ENCODE measurements at regions not wholly inside any gene's neighbourhood (a gene's known extent, or its start where the extent isn't known, plus 50 kb on each side); places are given as distances from the start of the nearest gene placed in this dataset.
"Not testable (repeated sequence)": the region's sequence is repeated elsewhere in the genome, so short reads cannot be mapped to it uniquely, and the experiment has no call there.

DNA sequence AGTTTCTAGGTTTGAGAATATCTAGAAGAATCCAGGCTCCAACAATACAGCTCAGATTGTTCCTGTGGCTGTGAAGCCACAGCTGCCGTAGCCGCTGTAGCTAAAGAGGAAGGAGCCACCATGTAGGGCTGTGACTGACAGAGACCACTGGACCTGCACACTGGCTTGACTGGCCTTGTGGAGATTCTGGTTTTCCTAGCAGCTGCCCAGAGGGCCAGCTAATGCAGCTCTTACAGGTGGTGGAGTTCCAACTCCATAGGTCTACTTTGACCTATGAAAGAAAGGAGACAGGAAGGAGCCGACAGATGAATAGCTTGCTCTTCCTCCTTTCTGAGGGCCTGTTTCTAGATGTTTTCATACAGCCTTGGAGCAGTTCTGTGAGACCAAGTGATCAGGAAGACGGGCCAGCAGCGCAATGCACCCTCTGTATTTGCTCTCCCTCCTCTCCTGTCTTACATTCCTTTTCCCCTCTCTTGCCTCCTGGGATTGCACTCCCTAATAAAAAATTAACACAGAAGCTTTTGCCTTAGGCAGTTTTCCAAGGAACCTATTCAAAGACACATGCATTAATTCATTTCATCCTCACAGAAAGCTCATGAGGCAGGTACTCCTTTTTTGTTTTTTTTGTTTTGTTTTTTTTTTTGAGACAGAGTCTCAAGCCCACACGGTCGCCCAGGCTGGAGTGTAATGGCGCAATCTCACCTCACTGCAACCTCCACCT, 51.8 kb upstream of the MYB start:
- no peak for DNase-seq

GRCh38 chr6:135128268-135128914, 52.7 kb upstream of the MYB start:
- DNase-seq = peak; percentile 32 to 41

GRCh38 chr6:135126729-135127128, 54.4 kb upstream of the MYB start:
- no peak for DNase-seq

DNA sequence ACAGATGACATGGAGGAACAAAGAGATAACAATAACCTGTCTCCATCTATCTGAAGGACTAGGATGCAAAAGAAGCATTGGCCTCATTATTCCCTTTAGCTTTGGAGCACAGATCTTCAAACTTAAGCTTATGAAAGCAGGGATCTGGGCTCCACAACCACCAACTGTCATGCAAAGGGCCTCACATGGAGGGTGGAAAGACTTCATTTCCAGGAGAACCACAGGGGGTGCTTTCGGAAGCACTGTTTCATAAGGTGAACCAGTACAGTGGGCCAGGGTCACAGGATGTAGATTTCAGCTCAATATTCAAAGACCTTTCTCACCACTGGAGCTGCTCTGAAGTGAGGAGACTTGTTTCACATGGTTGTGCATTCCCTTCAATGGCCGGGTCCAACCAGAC, 55.1 kb upstream of the MYB start:
- DNase-seq = no peak

GRCh38 chr6:135121434-135121833, 59.7 kb upstream of the MYB start:
- DNase-seq = no peak

- no peak for DNase-seq
These were observed 62.9 kb upstream of the MYB start for GRCh38 chr6:135118134-135118730.

- DNase-seq = no peak
These were observed 62.9 kb upstream of the HBS1L start for GRCh38 chr6:135117413-135117968.

DNA sequence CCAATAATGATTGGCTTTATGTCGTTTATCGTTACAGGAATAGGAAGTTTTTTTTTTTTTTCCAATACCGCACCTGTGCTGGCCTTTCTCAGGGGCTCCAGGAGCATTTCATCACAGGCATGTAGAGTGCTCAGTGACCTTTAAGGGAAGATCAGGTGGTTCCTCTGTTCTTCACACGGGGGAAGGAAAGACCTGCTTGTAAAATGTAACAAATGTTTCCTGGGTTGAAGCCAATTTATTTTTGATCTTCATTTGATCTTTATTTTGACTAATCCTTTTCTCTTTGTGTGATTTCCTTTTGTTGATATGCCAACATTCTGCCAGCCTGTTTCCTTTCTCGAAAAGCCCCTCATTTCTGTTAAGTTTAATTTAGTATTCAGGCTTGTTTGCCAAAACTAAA, 61.9 kb upstream of the HBS1L start:
- no peak for DNase-seq

DNA sequence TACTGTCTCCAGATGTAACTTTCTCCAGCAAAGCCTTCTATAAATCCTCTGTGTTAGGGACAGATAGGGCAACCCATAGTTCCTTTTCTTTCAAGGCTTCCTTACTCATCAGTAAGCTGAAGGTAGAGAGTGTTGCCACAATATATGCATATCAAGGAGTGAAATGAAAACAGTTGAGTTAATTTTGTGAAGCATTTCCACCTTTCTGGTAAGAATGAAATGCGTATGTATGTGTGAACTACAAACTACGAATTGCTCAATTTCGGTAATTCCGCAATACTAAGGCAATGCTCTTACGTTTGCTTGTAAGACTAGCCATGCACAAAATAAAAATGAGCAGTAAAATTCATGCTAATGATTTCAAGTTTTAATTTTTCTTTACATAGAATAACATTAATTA, 61.2 kb upstream of the HBS1L start:
- DNase-seq = no peak

- DNase-seq = no peak
These were observed 60.8 kb upstream of the HBS1L start for GRCh38 chr6:135115411-135115810.

- peak; percentile 41 to 49 for DNase-seq
These were observed 59.9 kb upstream of the HBS1L start for GRCh38 chr6:135114355-135115145.

- no peak for DNase-seq
These were observed 59.2 kb upstream of the HBS1L start for GRCh38 chr6:135113860-135114259.

DNA sequence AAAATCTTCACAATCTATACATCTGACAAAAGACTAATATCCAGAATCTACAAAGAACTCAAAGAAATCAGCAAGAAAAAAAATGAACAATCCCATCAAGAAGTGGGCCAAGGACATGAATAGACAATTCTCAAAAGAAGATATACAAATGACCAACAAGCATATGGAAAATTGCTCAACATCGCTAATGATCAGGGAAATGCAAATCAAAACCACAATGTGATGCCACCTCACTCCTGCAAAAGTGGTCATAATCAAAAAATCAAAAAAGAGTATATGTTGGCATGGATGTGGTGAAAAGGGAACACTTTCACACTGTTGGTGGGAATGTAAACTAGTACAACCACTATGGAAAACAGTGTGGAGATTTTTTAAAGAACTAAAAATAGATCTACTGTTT, 58.3 kb upstream of the HBS1L start:
- DNase-seq = not testable (repeated sequence)

GRCh38 chr6:135110261-135110781, 55.7 kb upstream of the HBS1L start:
- not testable (repeated sequence) for DNase-seq

DNA sequence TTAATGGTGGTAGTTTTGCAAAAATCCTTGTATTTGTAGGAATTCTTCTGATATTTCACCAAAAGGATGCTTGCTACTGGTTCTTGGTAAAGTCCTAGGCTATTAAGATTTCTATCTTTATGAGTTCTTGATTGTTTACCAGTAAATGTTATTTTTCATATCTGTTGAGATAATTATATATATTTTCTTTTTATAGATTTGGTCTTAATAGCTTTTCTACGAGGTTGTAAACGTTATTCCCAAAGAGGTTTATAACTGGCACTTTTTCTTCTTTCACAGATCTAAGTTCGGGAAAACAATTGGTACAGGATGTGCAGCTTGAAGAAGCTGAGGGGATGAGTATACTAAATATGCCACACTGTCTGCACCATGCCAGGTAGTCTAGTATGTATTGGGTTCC, 55.1 kb upstream of the HBS1L start:
- DNase-seq = no peak

DNA sequence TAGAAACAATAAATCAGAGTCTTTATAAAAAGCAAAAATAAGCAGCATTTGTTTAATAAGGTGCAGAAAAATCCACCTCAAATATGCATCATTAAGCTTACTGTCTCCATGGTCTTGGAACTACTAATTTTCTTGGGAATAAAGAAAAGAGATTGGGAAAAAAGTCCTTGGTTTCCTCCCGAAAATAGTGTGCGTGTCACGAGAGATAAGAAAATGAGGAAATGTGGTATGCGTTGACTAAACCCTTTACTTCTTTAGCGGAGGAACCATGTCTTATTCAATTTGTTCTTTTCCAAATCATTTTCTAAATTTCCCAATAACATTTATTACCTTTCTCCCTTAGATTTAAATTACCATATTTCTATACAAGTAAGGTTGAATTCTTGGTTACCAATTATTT, 54.1 kb upstream of the HBS1L start:
- no peak for DNase-seq

DNA sequence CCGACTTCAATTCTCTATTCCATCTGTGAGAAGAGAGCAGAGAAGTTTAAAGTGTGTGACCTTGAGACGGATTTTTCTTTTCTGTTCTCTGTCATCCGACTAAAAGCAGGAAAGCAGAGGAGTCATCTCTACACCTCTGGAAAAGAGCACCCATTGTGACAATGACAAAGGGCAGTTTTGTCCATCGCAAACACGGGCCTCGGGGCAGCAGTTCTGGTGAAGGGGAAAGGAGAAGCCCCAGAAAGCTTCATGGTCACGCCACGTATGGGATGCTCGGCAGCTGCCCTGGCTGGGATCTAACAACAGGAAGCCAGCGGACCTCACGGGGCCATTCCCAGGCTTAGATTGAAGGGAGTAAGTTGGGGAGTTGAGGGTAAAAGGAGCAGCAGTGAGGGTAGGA, 52.0 kb upstream of the HBS1L start:
- no peak for DNase-seq

GRCh38 chr6:135105710-135106109, 51.1 kb upstream of the HBS1L start:
- DNase-seq = no peak

DNA sequence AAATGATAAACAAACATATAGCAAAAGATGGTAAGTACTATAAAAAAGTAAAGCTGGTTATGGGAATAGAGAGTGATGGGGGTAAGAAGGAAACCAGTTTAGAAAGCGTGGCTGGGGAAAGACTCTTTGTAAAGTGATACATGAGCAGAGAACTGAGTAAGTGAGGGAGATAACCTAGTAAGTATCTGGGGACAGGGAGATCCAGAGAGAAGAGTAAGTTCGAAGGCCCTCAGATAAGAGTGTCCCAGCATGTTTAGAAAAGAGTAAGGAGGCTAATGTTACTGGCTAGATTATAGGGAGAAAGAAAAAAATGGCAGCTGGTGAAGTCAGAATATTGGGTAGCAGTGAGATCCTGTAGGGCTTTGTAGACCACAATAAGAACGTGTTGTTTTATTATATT, 50.7 kb upstream of the HBS1L start:
- no peak for DNase-seq

Data from stimulated activated CD4-positive, alpha-beta T cell treated with anti-CD3 and anti-CD28 coated beads, Interleukin-2, amount 100 ng/mL, for 48 hours (primary cell).